ENCODE measurements at regions not wholly inside any gene's neighbourhood (a gene's known extent, or its start where the extent isn't known, plus 50 kb on each side); places are given as distances from the start of the nearest gene placed in this dataset.

- no peaks in the 10 kb centered on the region for H3K9me3 ChIP-seq (ENCODE audit: low read depth)
- no peak for DNase-seq (ENCODE audit: low read depth in 1 of 2, low spot score in 1 of 2)
- H3K36me3 ChIP-seq: no peaks in the 10 kb centered on the region
- no peak overlapping the region for H3K27ac ChIP-seq
- H3K4me1 ChIP-seq (ENCODE audit: low read depth): no peaks in the 10 kb centered on the region
- H3K4me3 ChIP-seq: no peak overlapping the region
- TF ChIP-seq CTCF (IDR thresholded peaks at IDR 0.05; ENCODE audit: low read depth, low read length): no peak
- no peaks in the 10 kb centered on the region for H3K27me3 ChIP-seq
Observed at GRCh38 chr1:219379691-219380090, 206.0 kb downstream of the LYPLAL1 start.

- no peaks in the 10 kb centered on the region for H3K27me3 ChIP-seq
- no peak overlapping the region for H3K4me3 ChIP-seq
- no peaks in the 10 kb centered on the region for H3K9me3 ChIP-seq (ENCODE audit: low read depth)
- H3K4me1 ChIP-seq (ENCODE audit: low read depth): no peaks in the 10 kb centered on the region
- no peak for DNase-seq (ENCODE audit: low read depth in 1 of 2, low spot score in 1 of 2)
- TF ChIP-seq CTCF (IDR thresholded peaks at IDR 0.05; ENCODE audit: low read depth, low read length): no peak
- H3K36me3 ChIP-seq: no peaks in the 10 kb centered on the region
- no peak overlapping the region for H3K27ac ChIP-seq
Observed at GRCh38 chr1:219374636-219375035, 201.0 kb downstream of the LYPLAL1 start.

- no peak for DNase-seq (ENCODE audit: low read depth in 1 of 2, low spot score in 1 of 2)
- no peak overlapping the region for H3K4me3 ChIP-seq
- no peaks in the 10 kb centered on the region for H3K27me3 ChIP-seq
- no peaks in the 10 kb centered on the region for H3K9me3 ChIP-seq (ENCODE audit: low read depth)
- no peak for TF ChIP-seq CTCF (IDR thresholded peaks at IDR 0.05; ENCODE audit: low read depth, low read length)
- no peak overlapping the region for H3K27ac ChIP-seq
- H3K4me1 ChIP-seq (ENCODE audit: low read depth): no peaks in the 10 kb centered on the region
- H3K36me3 ChIP-seq: no peaks in the 10 kb centered on the region
Observed at GRCh38 chr1:219374046-219374566, 200.4 kb downstream of the LYPLAL1 start.

GRCh38 chr1:219373616-219373935 is 199.9 kb downstream of the LYPLAL1 start:
- Histone ChIP-seq H3K27ac (no peak overlapping the region), H3K4me1 (ENCODE audit: low read depth) (no peaks in the 10 kb centered on the region), H3K4me3 (no peak overlapping the region), H3K9me3 (ENCODE audit: low read depth) (no peaks in the 10 kb centered on the region), H3K27me3 (no peaks in the 10 kb centered on the region), H3K36me3 (no peaks in the 10 kb centered on the region)
- no peak for TF ChIP-seq CTCF (IDR thresholded peaks at IDR 0.05; ENCODE audit: low read depth, low read length)
- no peak for DNase-seq (ENCODE audit: low read depth in 1 of 2, low spot score in 1 of 2)

- Histone ChIP-seq H3K4me1 (ENCODE audit: low read depth) (no peaks in the 10 kb centered on the region), H3K27ac (no peak overlapping the region), H3K36me3 (no peaks in the 10 kb centered on the region), H3K9me3 (ENCODE audit: low read depth) (no peaks in the 10 kb centered on the region), H3K4me3 (no peak overlapping the region), H3K27me3 (no peaks in the 10 kb centered on the region)
- DNase-seq (ENCODE audit: low read depth in 1 of 2, low spot score in 1 of 2): no peak
- no peak for TF ChIP-seq CTCF (IDR thresholded peaks at IDR 0.05; ENCODE audit: low read depth, low read length)
Observed at GRCh38 chr1:219372916-219373615, 199.4 kb downstream of the LYPLAL1 start.
